ENCODE measurements at regions not wholly inside any gene's neighbourhood (a gene's known extent, or its start where the extent isn't known, plus 50 kb on each side); places are given as distances from the start of the nearest gene placed in this dataset.

GRCh38 chr10:4285121-4285520, 500.1 kb upstream of the KLF6 start:
- TF ChIP-seq CTCF (IDR thresholded peaks at IDR 0.05; ENCODE audit: insufficient read depth, low read length) = no peak
- TF ChIP-seq GABPA (IDR thresholded peaks at IDR 0.05; ENCODE audit: low read depth) = no peak
- no peak for TF ChIP-seq SPI1 (IDR thresholded peaks at IDR 0.05; ENCODE audit: borderline replicate concordance, low read depth)
- TF ChIP-seq POLR2AphosphoS5 (IDR thresholded peaks at IDR 0.05; ENCODE audit: low read depth) = no peak
- no peak overlapping the region for H3K4me3 ChIP-seq (replicated peaks; ENCODE audit: insufficient read depth, low read length)
- no peak for DNase-seq (ENCODE audit: low read depth in 1 of 2, low spot score in 1 of 2)
- H3K27me3 ChIP-seq (ENCODE audit: insufficient read depth, poor library complexity, severe bottlenecking) = no peaks in the 10 kb centered on the region
- H3K27ac ChIP-seq (replicated peaks) = no peak overlapping the region

GRCh38 chr10:4283846-4284610, 499.0 kb upstream of the KLF6 start:
- H3K27me3 ChIP-seq (ENCODE audit: insufficient read depth, poor library complexity, severe bottlenecking) = no peaks in the 10 kb centered on the region
- no peak overlapping the region for H3K27ac ChIP-seq (replicated peaks)
- no peak overlapping the region for H3K4me3 ChIP-seq (replicated peaks; ENCODE audit: insufficient read depth, low read length)
- TF ChIP-seq SPI1 (IDR thresholded peaks at IDR 0.05; ENCODE audit: borderline replicate concordance, low read depth) (no peak), GABPA (IDR thresholded peaks at IDR 0.05; ENCODE audit: low read depth) (no peak), POLR2AphosphoS5 (IDR thresholded peaks at IDR 0.05; ENCODE audit: low read depth) (no peak), CTCF (IDR thresholded peaks at IDR 0.05; ENCODE audit: insufficient read depth, low read length) (no peak), REST (IDR thresholded peaks at IDR 0.05; ENCODE audit: insufficient replicate concordance, low read depth) (no peak)
- DNase-seq (ENCODE audit: low read depth in 1 of 2, low spot score in 1 of 2) = no peak

- Histone ChIP-seq H3K4me3 (replicated peaks; ENCODE audit: insufficient read depth, low read length) (no peak overlapping the region), H3K27ac (replicated peaks) (no peak overlapping the region), H3K27me3 (ENCODE audit: insufficient read depth, poor library complexity, severe bottlenecking) (no peaks in the 10 kb centered on the region)
- DNase-seq (ENCODE audit: low read depth in 1 of 2, low spot score in 1 of 2) = no peak
- TF ChIP-seq GABPA (IDR thresholded peaks at IDR 0.05; ENCODE audit: low read depth) (no peak), REST (IDR thresholded peaks at IDR 0.05; ENCODE audit: insufficient replicate concordance, low read depth) (no peak), CTCF (IDR thresholded peaks at IDR 0.05; ENCODE audit: insufficient read depth, low read length) (no peak), POLR2AphosphoS5 (IDR thresholded peaks at IDR 0.05; ENCODE audit: low read depth) (no peak), SPI1 (IDR thresholded peaks at IDR 0.05; ENCODE audit: borderline replicate concordance, low read depth) (no peak)
Observed at GRCh38 chr10:4282496-4282895, 497.5 kb upstream of the KLF6 start.
